HAP-1 (cell line): ENCODE measurements at regions not wholly inside any gene's neighbourhood (a gene's known extent, or its start where the extent isn't known, plus 50 kb on each side); places are given as distances from the start of the nearest gene placed in this dataset.

Experiments
- DNase-seq, 2 experiments: peaks; one replicate each; pipeline ENCODE4 v3.0.0-alpha.2; 2016 to 2020; ENCODE audit warnings: low spot score in 2 of 2
- H3K27me3 ChIP-seq: fragments of 250-450 bp; sonication (Bioruptor Pico); 2 replicates; pipeline ENCODE4 v1.5.1; 2020; ENCODE audit warnings: low read depth, mild to moderate bottlenecking, moderate library complexity
- H3K36me3 ChIP-seq: fragments of 250-450 bp; sonication (Bioruptor Pico); replicated peaks from 2 replicates; pipeline ENCODE4 v1.5.1; 2020; ENCODE audit warnings: mild to moderate bottlenecking
- H3K4me1 ChIP-seq: fragments of 250-450 bp; sonication (Bioruptor Pico); 2 replicates; pipeline ENCODE4 v1.5.1; 2020; ENCODE audit warnings: mild to moderate bottlenecking
- H3K4me3 ChIP-seq: fragments of 250-450 bp; sonication (Bioruptor Pico); 2 replicates; pipeline ENCODE4 v1.5.1; 2020; ENCODE audit warnings: mild to moderate bottlenecking, moderate library complexity
- H3K9me3 ChIP-seq: fragments of 250-450 bp; sonication (Bioruptor Pico); 2 replicates; pipeline ENCODE4 v1.5.1; 2020; ENCODE audit warnings: mild to moderate bottlenecking, moderate library complexity
- in situ Hi-C: fragments of 300-500 bp; cut with MboI; formaldehyde crosslinking; loops from 3 replicates; pipeline ENCODE4 v1.14.3; 2020; ENCODE audit warnings: low sequenced_read_pairs, inconsistent platforms, mixed read lengths

- in situ Hi-C loops: no loop called here
- Histone ChIP-seq H3K36me3 (no peaks in the 10 kb centered on the region), H3K4me3 (no peak overlapping the region), H3K9me3 (no peaks in the 10 kb centered on the region), H3K27me3 (no peaks in the 10 kb centered on the region; the same call in 1 of the 2 replicates), H3K4me1 (no peaks in the 10 kb centered on the region)
- no peak for DNase-seq
These were observed 477.6 kb upstream of the KCNMB2 start for GRCh38 chr3:178058629-178059028.

GRCh38 chr3:178059119-178059518 lies 477.1 kb upstream of the KCNMB2 start:
- no peak overlapping the region for H3K4me3 ChIP-seq
- in situ Hi-C loops: no loop called here

GRCh38 chr3:178059836-178060235 lies 476.4 kb upstream of the KCNMB2 start:
- Histone ChIP-seq H3K36me3 (no peaks in the 10 kb centered on the region), H3K4me1 (no peaks in the 10 kb centered on the region), H3K9me3 (no peaks in the 10 kb centered on the region), H3K4me3 (no peak overlapping the region), H3K27me3 (no peaks in the 10 kb centered on the region; the same call in 1 of the 2 replicates)
- in situ Hi-C loops: no loop called here
- DNase-seq: no peak

More at GRCh38 chr3:178059119-178059518, 477.1 kb upstream of the KCNMB2 start:
- Histone ChIP-seq H3K27me3 (no peaks in the 10 kb centered on the region; the same call in 1 of the 2 replicates), H3K4me1 (no peaks in the 10 kb centered on the region), H3K9me3 (no peaks in the 10 kb centered on the region), H3K36me3 (no peaks in the 10 kb centered on the region)
- no peak for DNase-seq

- no peaks in the 10 kb centered on the region; the same call in 1 of the 2 replicates for H3K27me3 ChIP-seq
- in situ Hi-C loops: no loop called here
- H3K4me1 ChIP-seq: no peaks in the 10 kb centered on the region
- no peaks in the 10 kb centered on the region for H3K9me3 ChIP-seq
- H3K36me3 ChIP-seq: no peaks in the 10 kb centered on the region
- no peak for DNase-seq
- no peak overlapping the region for H3K4me3 ChIP-seq
These were observed 475.8 kb upstream of the KCNMB2 start for GRCh38 chr3:178060407-178060806.

GRCh38 chr3:178062126-178062525 lies 474.1 kb upstream of the KCNMB2 start:
- in situ Hi-C loops: no loop called here
- DNase-seq: no peak

GRCh38 chr3:178063461-178063860 lies 472.8 kb upstream of the KCNMB2 start:
- H3K36me3 ChIP-seq: no peaks in the 10 kb centered on the region
- no peaks in the 10 kb centered on the region for H3K4me1 ChIP-seq
- H3K27me3 ChIP-seq: no peaks in the 10 kb centered on the region; the same call in 1 of the 2 replicates
- H3K9me3 ChIP-seq: no peaks in the 10 kb centered on the region
- in situ Hi-C loops: no loop called here
- no peak overlapping the region for H3K4me3 ChIP-seq
- no peak for DNase-seq

More at GRCh38 chr3:178062126-178062525, 474.1 kb upstream of the KCNMB2 start:
- Histone ChIP-seq H3K4me1 (no peaks in the 10 kb centered on the region), H3K9me3 (no peaks in the 10 kb centered on the region), H3K36me3 (no peaks in the 10 kb centered on the region), H3K27me3 (no peaks in the 10 kb centered on the region; the same call in 1 of the 2 replicates), H3K4me3 (no peak overlapping the region)

GRCh38 chr3:178067721-178068120 lies 468.5 kb upstream of the KCNMB2 start:
- no peaks in the 10 kb centered on the region for H3K36me3 ChIP-seq
- H3K9me3 ChIP-seq: no peaks in the 10 kb centered on the region
- in situ Hi-C loops: no loop called here
- no peaks in the 10 kb centered on the region for H3K27me3 ChIP-seq
- no peaks in the 10 kb centered on the region for H3K4me1 ChIP-seq
- DNase-seq: no peak
- no peak overlapping the region for H3K4me3 ChIP-seq

- DNase-seq: no peak
- H3K4me3 ChIP-seq: no peak overlapping the region
- H3K36me3 ChIP-seq: no peaks in the 10 kb centered on the region
- in situ Hi-C loops: no loop called here
- H3K27me3 ChIP-seq: no peaks in the 10 kb centered on the region; the same call in 1 of the 2 replicates
- H3K9me3 ChIP-seq: no peaks in the 10 kb centered on the region
- no peaks in the 10 kb centered on the region for H3K4me1 ChIP-seq
These were observed 463.6 kb upstream of the KCNMB2 start for GRCh38 chr3:178072391-178073305.

GRCh38 chr3:178073366-178073765 lies 462.9 kb upstream of the KCNMB2 start:
- DNase-seq: no peak
- no peaks in the 10 kb centered on the region for H3K36me3 ChIP-seq
- H3K4me3 ChIP-seq: no peak overlapping the region
- no peaks in the 10 kb centered on the region for H3K9me3 ChIP-seq
- no peaks in the 10 kb centered on the region; the same call in 1 of the 2 replicates for H3K27me3 ChIP-seq
- H3K4me1 ChIP-seq: no peaks in the 10 kb centered on the region
- in situ Hi-C loops: no loop called here

GRCh38 chr3:178075344-178075743 lies 460.9 kb upstream of the KCNMB2 start:
- no peaks in the 10 kb centered on the region for H3K9me3 ChIP-seq
- in situ Hi-C loops: no loop called here
- H3K27me3 ChIP-seq: no peaks in the 10 kb centered on the region; the same call in 1 of the 2 replicates
- H3K4me1 ChIP-seq: no peaks in the 10 kb centered on the region
- no peak for DNase-seq
- no peak overlapping the region for H3K4me3 ChIP-seq
- no peaks in the 10 kb centered on the region for H3K36me3 ChIP-seq

GRCh38 chr3:178078953-178079352 lies 457.3 kb upstream of the KCNMB2 start:
- in situ Hi-C loops: no loop called here
- no peak for DNase-seq
- no peaks in the 10 kb centered on the region for H3K36me3 ChIP-seq
- H3K9me3 ChIP-seq: no peaks in the 10 kb centered on the region
- H3K27me3 ChIP-seq: no peaks in the 10 kb centered on the region; the same call in 1 of the 2 replicates
- no peak overlapping the region for H3K4me3 ChIP-seq
- H3K4me1 ChIP-seq: no peaks in the 10 kb centered on the region

- no peak for DNase-seq
- no peaks in the 10 kb centered on the region for H3K4me1 ChIP-seq
- H3K4me3 ChIP-seq: no peak overlapping the region
- no peaks in the 10 kb centered on the region for H3K36me3 ChIP-seq
- no peaks in the 10 kb centered on the region; the same call in 1 of the 2 replicates for H3K27me3 ChIP-seq
- in situ Hi-C loops: no loop called here
- no peaks in the 10 kb centered on the region for H3K9me3 ChIP-seq
These were observed 456.3 kb upstream of the KCNMB2 start for GRCh38 chr3:178079966-178080365.

- in situ Hi-C loops: no loop called here
- Histone ChIP-seq H3K36me3 (no peaks in the 10 kb centered on the region), H3K9me3 (no peaks in the 10 kb centered on the region), H3K27me3 (no peaks in the 10 kb centered on the region; the same call in 1 of the 2 replicates), H3K4me1 (no peaks in the 10 kb centered on the region), H3K4me3 (no peak overlapping the region)
- no peak for DNase-seq
These were observed 453.8 kb upstream of the KCNMB2 start for GRCh38 chr3:178082326-178082906.
